ENCODE measurements at regions not wholly inside any gene's neighbourhood (a gene's known extent, or its start where the extent isn't known, plus 50 kb on each side); places are given as distances from the start of the nearest gene placed in this dataset.
A peak's percentile ranks its signal among the peaks of the same experiment; 100 is the strongest.
"Not testable (repeated sequence)": the region's sequence is repeated elsewhere in the genome, so short reads cannot be mapped to it uniquely, and the experiment has no call there.

DNA sequence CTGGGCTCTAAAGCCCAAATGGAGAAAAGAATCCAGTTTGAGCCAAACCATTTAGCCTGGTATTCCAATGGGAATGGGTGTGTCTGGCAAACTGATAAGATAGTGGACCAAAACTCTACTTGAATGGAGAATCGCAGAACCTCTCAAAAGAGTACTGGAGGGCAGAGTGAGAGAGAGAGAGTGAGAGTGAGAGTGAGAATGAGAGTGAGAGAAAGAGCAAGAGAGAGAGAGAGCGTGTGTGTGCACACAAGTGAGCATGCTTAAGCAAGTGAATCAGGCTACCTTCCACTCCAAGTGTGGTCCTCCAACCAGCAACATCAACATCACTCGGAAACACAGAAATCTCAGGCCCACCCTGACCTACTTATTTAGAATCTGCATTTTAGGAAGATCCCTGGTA is 58.8 kb downstream of the UQCRFS1 start:
- DNase-seq = no peak

DNA sequence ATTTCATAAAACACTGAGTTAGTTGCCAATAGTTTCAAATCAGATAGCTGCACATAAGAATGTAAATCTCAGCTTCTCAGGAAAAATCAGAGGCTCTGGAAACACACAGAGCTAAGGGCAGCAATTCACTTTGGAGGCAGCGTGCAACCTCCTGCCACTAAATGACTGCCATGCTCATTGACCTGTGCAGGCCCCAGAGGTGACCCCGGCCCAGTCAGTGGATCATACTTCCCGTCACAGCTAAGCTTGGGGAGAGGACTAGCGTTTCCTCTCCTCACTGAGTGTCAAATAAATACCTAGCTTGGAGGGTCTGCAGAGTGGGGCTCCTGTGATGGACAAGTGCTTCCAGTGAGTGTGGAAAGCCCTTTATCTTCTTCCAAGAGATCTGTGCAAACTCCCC is 67.2 kb downstream of the UQCRFS1 start:
- DNase-seq = no peak

DNA sequence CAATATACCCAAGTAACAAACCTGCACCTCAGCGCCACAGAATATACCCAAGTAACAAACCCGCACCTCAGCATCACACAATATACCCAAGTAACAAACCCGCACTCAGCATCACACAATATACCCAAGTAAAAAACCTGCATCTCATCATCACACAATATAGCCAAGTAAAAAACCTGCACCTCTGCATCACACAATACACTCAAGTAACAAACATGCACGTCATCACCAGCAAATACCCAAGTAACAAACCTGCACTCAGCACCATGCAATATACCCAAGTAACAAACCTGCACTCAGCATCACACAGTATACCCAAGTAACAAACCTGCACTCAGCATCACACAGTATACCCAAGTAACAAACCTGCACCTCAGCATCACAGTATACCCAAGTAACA is 69.8 kb downstream of the UQCRFS1 start:
- DNase-seq = no peak

DNA sequence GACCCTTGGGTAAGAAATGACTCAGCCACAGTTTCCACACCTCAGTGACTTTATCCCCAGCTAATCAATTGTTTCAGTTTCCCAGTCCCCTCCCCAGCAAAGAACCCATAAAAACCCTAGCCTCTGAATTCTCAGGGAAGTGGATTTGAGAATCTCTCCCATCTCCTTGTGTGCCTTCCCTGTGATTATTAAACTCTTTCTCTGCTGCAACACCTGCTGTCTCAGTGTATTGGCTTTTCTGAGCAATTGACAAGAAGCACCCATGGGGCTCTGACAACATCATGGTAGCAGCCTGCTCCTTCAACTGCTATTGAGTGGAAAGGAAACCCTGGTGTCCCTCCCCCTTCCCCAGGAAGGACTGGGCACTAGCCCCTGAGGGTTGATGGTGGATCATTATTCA is 73.7 kb downstream of the UQCRFS1 start:
- no peak for DNase-seq

DNA sequence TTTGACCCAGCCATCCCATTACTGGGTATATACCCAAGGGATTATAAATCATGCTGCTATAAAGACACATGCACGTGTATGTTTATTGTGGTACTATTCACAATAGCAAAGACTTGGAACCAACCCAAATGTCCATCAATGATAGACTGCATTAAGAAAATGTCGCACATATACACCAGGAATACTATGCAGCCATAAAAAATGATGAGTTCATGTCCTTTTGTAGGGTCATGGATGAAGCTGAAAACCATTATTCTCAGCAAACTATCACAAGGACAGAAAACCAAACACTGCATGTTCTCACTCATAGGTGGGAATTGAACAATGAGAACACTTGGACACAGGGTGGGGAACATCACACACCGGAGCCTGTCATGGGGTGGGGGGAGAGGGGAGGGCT is 74.7 kb downstream of the UQCRFS1 start:
- DNase-seq = not testable (repeated sequence)

DNA sequence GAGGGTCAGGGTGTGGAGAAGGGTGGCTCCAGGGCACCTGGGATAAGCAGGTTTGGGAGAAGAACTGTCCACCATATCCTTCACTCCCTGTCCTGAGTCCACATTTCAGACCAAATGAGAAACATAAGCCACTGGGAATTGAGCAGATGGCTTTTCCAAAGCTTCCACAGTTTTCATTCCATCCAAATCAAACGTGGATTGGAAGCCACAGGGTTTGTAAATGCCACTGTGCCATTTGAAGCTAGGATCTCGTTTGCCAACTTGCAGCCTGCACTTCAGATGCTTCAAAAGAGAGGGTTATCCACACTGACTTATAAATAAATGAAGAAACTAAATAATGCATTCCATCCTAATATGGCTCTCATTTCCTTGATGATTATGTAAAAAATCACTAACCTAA is 81.5 kb downstream of the UQCRFS1 start:
- DNase-seq = no peak

DNA sequence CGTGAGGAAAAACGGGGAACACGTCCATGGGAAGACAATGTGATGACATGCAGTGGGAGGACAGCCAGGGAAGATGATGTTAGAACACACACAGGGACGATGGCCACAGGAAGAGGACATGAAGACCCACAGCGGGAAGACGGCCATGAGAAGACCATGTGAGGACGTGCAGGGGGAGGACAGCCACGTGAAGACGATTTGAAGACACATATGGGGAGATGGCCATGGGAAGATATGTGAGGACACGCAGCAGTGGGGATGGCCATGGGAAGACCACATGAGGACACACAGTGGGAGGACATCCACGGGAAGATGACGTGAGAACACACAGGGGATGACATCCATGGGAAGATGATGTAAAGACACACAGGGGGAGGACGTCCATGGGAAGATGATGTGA is 83.8 kb downstream of the UQCRFS1 start:
- no peak for DNase-seq

DNA sequence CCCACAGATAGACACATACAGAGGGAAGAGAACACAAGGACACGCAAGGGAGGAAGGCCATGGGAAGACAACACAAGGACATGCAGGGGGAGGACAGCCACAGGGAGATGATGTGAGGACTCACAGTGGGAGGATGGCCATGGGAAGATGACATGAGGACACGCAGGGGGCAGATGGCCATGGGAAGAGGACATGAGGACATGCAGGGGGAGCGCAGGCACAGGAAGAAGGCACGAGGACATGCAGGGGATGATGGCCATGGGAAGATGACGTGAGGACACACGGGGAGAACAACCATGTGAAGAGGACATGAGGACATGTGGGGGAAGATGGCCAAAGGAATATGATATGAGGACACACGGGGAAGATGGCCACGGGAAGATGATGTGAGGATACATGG is 84.7 kb downstream of the UQCRFS1 start:
- no peak for DNase-seq

DNA sequence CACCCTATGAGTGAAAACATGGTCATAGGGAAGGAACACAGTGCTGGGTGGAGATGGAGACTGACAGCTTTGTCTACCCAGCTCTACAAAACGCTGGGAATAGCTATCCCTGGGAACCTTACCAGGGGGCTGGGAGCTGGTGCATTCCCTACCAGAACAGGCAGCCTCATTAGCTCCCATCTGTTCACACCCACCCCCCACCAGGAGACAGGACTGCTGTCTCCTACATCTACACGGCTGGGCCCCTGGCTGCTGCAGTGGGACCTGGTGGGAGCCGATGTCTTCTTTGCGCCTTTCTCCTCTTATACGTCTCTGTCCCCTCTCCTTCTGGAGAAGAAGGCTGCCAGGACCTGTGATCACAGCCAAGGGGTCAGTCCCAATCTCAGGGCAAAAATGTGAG is 90.8 kb downstream of the UQCRFS1 start:
- DNase-seq = no peak

DNA sequence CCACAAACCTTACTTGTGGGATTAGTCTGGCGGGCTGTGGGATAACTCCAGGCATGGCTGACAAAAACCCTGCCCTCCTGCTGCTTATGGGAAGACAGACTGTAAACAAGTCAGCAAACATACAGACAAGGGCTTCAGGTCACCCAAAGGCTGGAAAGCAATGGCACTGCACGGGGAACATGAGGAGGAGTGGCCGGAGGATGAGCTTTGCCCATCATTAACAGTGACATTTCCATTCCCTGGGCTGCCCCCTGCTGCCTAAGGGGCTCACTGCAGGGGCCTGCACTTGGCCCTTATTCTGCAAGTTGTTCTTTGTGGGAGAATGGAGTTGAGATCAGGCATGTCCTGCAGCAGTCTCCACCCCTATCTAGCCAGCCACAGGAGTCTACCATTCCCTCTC is 91.3 kb downstream of the UQCRFS1 start:
- DNase-seq = peak in 1 of 2 experiments; percentile 13

DNA sequence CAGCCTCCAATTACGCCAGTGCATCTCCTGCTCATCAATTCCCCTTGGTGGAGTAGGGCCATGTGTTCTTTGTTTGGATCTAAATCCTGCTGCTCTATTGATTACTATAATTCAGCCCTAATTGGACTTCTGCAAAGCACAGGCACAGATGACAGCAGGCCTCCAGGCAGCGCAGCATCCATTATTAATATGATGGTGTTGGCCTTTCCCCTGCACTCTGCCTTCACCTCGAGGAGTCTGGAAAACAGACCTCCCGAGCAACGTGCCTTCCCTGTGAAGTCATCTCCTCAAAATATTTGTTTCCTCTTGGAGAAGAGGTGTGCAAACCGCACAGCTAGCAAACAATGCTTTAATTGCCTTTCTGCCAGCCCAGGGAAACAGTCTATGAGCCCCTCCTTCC is 92.5 kb downstream of the UQCRFS1 start:
- DNase-seq = no peak

DNA sequence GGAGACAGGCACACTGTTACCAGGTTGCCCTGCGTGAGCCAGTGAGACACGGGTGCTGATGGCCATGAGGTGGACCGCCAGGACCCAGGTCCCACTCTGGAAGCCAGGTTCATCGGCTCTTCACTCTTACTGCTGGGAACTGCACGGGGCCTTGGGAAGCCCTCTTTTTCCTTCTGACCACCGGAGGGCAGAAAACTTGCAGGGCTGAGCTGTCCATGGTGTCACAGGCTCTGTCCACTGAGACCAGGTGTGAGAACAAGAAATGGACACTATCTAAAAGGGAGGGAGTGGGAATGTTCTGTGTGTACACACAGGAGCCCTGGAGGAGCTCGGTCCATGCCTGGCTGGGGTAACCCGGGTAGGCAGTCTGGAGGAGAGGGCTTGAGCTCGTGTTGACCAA is 93.4 kb downstream of the UQCRFS1 start:
- peak in 1 of 2 experiments; percentile 6 for DNase-seq

DNA sequence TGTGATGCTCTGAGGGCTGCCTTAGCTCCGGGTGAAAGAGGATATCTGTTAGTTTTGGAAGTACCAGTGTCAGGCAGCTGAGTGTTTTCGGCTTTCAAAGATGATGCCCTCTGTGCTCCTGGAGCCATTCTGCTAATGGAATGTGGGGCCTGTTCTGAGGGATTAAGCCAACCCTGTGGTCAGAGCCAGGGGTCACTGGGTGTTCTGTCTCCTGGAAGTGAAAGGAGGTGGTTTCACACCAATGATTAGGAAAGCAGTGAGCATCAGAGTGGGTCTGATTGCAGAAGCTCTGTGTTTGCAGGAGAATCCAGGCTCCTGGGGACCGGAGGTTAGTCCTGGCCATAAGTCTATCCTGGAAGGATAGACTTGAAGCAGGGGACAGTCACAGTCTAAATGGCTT is 94.6 kb downstream of the UQCRFS1 start:
- no peak for DNase-seq

DNA sequence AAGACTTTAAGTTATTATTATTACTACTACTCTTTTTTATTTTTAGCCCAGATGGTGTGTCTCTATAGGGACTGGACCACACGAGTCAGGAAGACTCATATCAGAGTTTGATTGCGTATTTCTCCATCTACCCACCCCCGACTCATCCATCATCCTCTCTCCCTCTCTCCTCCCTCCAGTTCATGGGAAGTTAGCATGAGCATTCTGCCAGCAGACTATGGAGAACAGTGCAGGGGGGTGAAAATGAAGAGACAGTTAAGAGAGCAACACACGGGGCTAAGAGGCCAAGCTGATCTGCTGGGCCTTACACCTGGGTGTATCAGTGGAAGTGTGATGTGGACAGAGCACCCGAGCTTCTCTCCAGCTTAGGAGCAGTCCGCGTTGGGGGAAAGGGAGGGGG is 95.0 kb downstream of the UQCRFS1 start:
- DNase-seq = no peak

DNA sequence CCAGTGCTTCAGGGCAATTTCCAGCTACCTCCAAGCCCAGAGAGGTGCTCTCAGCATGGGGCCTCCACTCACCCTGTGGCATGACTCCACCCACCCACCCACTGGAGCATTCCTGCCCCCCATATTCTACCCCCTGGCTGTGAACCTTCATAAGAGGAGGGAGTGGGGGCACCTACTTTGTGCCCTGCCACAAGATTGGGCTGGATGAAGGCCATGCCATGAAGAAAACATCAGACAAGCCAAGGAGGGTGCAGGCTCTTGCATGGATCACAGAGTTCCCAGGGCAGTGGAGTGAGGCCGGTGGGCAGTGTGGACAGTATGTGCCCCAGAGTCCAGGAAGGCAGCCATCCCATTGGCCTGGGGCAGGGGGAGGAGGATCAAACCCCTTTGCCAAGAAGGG is 97.8 kb downstream of the UQCRFS1 start:
- DNase-seq = no peak

DNA sequence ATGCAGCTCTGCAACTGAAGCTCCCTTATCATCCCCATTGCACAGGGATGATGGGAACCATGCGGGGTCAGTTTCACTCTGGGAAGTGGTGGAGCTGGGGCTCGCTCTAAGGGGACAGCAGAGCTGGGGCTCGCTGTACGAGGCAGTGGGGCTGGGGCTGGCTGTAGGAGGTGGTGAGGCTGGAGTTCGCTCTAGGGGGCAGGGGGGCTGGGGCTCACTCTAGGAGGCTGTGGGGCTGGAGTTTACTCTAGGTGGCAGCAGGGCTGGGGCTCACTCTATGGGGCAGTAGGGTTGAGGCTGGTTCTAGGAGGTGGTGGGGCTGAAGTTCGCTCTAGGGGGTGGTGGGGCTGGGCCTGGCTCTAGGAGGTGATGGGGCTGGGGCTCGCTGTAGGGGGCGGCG is 99.1 kb downstream of the UQCRFS1 start:
- DNase-seq = no peak

DNA sequence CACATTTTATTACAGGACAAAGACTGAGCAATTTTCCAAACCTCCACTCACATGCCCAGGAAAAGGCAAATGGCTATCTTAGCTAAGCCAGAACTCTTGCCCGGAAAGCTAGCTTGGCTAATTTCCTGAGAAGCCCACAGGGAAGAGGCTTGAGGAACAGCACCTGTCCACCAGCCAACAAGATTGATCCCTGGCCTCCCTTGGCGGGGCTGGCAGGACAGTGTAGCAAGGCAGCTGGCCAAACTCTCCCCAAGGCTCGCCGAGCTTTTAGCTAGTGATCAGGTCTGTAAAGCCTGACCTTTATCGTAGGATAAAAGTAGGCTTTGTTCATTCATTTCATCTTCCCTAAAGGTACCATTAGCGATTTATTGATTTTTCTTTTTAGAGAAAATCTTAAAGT is 101.4 kb downstream of the UQCRFS1 start:
- no peak for DNase-seq

DNA sequence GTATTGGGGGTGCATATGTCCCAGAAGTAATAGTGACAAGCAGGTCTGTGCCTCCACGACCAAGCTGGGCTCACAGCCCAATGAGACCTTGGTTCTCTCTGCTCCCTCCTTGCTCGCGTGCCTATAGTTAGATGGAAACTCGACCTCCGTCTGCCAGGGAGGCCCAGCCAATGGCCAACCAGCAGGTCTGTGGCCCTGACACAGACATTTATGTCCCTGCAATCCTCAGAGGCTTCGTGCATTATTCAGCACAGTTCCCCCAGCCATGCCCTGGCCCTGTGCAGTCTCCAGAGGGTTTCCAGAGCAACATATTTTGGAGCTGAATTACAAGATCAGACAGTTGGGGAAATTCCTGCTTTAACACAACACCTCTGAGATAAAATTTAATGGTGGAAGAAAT is 105.1 kb downstream of the UQCRFS1 start:
- no peak for DNase-seq

DNA sequence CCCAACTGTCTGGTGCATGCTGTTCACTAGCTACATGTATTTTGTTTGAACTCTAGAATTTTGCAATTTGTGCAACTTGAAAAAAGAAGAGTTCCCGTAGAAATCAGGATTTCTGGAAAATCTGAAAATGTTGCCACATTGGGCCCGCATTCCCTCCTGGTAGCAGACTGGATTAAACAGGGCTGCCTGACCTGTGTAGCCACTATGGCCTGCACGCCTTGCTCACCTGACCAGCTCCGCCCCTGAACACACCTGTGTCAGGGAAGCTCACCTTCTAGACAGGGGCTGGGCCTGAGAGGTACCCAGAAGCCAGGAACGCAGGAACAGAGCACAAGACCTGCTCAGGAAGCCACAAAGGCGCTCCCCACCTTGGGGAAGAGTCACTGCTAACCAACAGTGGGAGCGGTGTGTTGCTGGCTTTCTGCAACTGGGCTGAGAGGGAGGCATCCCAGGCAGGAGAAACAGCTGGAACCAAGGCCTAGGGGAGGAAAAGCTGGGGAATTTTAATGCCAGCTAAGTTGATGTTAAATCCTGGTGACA is 106.5 kb downstream of the UQCRFS1 start:
- no peak for DNase-seq

DNA sequence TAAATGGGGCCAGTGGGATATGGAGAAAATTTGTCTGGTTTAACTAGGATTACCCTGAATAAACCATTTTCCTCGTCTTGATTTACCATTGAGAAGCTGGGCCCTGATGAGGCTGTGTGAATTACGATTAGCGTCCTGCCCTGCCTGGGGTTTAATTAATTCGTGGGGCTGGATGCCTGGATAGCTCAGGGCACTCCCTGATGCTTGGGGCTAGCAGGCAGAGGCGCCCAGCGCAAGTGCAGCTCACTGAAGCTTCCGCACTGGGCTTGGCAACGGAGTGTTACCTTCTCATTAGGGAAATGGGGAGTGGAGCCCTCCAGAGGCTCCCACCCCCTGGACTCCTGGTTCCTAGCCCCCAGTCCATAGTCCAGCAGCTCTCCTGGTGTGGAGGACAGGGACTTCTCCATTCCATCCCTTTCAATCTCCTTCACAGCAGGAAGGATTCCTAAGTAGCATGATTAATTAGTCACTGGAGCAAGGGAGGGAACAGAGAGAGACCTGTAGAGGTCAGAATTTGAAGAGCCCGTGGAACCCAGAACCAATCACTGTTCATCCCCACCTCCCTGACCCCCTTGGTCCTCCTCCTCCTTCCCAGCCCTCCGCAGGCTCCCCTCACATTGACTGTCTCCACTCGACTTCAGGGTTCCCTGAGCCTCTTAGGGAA is 107.2 kb downstream of the UQCRFS1 start:
- no peak for DNase-seq

DNA sequence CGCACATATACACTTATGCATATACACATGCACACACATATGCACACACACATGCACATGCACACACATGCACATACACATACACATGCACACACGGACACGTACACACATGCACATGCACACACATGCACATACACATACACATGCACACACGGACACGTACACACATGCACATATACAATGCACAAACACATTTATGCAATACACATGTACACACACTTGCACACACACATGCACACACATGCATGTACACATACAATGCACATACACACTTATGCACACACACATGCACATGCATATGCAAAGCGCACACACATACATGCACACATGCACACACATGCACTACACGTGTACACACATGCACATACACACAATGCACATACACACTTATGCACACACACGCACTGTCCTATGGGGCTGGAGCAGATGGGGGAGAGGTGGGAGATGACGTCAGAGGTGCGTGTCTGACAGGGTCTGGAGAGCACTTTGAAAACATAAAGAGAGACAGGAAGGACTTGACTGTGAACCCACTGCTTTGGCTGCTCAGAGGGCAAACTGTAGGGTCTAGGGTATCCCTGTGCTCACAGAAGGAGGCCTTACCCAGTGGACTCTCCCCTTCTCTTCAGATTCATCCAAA is 108.2 kb downstream of the UQCRFS1 start:
- DNase-seq = no peak

DNA sequence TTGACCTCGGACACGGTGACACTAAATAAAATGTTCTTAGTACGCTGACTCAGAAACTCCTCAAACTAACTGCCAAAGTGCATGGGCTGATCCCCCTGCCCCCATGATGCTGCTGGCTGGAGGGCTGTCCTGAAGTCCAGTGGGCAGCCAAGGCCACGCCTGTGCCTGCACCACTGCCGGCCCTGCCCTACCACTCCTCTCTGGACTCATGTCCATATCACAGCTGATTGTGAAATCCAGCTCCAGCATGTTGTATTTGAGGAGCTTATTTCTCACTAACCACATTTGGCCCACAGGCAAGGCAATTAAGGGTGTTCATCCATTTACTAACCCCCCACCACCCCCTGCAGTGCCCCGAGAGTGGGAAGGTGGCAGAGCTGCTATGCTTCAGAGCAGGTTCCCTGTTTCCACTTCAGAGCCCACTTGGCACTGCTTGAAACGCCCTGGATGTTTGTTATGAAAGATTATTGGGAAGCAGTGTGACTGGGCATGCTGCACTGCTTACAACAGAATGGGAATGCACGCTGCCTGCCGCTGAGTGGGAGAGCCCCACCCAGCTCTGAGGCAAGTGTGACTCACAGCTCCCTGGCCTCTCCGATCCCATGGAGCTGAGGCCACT is 114.0 kb downstream of the UQCRFS1 start:
- peak in 1 of 2 experiments; percentile 60 for DNase-seq

DNA sequence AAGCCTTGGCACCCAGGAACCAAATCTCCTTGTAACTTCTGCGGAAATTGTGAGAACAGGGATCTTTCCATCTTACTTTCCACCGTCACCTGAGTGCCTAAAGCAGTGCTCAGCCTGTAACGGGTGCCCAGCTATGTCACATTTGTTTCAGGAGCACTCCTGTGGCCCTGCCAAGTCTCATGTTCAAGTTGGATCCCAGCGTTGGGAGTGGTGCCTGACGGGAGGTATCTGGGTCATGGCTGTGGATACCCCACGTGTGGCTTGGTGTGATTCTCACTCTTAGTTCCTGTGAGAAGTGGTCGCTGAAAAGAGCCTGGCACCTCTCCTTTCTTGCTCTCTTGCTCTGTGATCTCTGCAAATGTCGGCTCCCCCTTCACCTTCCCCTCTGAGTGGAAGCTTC is 114.9 kb downstream of the UQCRFS1 start:
- no peak for DNase-seq

DNA sequence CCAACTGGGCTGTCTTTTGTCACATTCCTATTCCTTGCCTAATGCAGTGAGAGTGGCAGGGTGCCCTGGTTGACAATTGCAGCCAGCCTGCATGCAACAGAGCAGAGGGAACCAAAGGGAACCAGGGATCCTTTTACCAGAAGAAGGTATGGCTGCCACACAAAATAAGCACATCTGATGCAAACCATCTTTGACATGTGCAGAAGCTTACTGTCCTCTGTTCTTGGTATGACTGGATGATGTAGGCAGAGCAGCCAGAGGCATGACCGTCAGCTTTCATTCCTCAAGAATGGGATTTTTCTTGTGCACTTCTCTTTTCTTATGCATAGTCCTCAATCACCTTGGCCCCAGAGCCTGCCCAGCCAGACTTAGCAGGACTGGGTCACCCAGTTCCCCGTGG is 116.1 kb downstream of the UQCRFS1 start:
- DNase-seq = no peak

DNA sequence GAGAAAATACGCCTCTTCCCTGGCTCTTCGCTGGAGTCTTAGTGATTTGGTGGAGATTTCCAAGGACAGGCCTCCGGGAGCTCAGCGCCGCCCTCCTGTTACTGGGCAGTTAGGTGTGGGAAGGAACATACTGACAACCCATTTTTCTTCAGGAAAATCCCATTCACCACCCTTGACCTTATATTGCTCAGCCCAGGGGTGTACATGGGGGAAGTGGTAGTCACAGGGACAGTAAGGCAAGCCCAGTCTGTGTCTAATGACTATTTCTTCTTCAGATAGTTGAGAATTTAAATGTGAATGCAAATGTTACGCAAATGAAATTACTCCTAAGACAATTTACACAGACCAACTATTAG is 119.4 kb downstream of the UQCRFS1 start:
- no peak for DNase-seq
